ACC112 (cell line): ENCODE measurements at regions not wholly inside any gene's neighbourhood (a gene's known extent, or its start where the extent isn't known, plus 50 kb on each side); places are given as distances from the start of the nearest gene placed in this dataset.

Source experiments
- H2AFZ ChIP-seq: fragments of 200-600 bp; sonication (generic); one replicate; pipeline ENCODE4 v1.6.0; 2017; ENCODE audit warnings: antibody characterized with exemption, low read length; ENCODE audit not compliant: unreplicated experiment
- H3K27ac ChIP-seq: fragments of 200-600 bp; sonication (generic); 2 replicates; pipeline ENCODE4 v1.5.1; 2014; ENCODE audit warnings: low read depth, mild to moderate bottlenecking, antibody characterized with exemption, low read length, moderate library complexity
- H3K27me3 ChIP-seq: fragments of 200-600 bp; sonication (generic); 2 replicates; pipeline ENCODE4 v1.6.1; 2014; ENCODE audit warnings: mild to moderate bottlenecking, antibody characterized with exemption, low read length, moderate library complexity, mixed read lengths; ENCODE audit not compliant: insufficient read depth
- H3K36me3 ChIP-seq: fragments of 200-600 bp; sonication (generic); 2 replicates; pipeline ENCODE4 v1.6.1; 2016; ENCODE audit warnings: mild to moderate bottlenecking, antibody characterized with exemption, low read length, moderate library complexity, mixed read lengths; ENCODE audit not compliant: insufficient read depth
- H3K4me1 ChIP-seq: fragments of 200-600 bp; sonication (generic); one replicate; pipeline ENCODE4 v1.6.1; 2016; ENCODE audit warnings: low read length, mixed read lengths; ENCODE audit not compliant: insufficient read depth, unreplicated experiment, control insufficient read depth
- H3K4me3 ChIP-seq: fragments of 200-600 bp; sonication (generic); 2 replicates; pipeline ENCODE4 v1.5.1; 2014; ENCODE audit warnings: mild to moderate bottlenecking, low read depth, low read length
- H3K79me2 ChIP-seq: fragments of 200-600 bp; sonication (generic); one replicate; pipeline ENCODE4 v1.6.0; 2016; ENCODE audit warnings: low read length; ENCODE audit not compliant: control insufficient read depth, unreplicated experiment, insufficient read depth

- no peaks in the 10 kb centered on the region for H3K27me3 ChIP-seq
- no peak overlapping the region for H2AFZ ChIP-seq
- no peak overlapping the region for H3K4me3 ChIP-seq
- H3K4me1 ChIP-seq: peaks cover 11% of the 10 kb centered on the region
- no peaks in the 10 kb centered on the region for H3K79me2 ChIP-seq
- H3K36me3 ChIP-seq: no peaks in the 10 kb centered on the region
- H3K27ac ChIP-seq: no peak overlapping the region; the same call in 1 of the 2 replicates
These were observed 74.3 kb upstream of the RAB4A start for GRCh38 chr1:229196404-229197264.

DNA sequence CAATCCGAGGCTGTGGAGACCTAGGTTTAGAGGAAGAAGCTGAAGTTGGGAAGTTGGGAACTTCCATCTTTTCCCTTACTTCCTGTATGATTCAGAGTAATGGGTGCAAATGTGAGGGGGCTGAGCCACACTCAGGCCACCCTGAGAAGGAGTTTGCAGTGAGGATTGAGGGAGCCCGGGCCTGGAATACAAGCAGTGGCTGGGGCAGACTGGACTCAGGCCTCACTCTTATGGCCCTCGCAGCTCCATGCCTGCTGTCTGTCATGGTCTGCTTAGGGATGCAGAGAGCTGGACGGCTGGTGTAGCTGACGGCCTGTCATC is 73.7 kb upstream of the RAB4A start:
- H3K4me1 ChIP-seq: peaks cover 8% of the 10 kb centered on the region
- H3K79me2 ChIP-seq: no peaks in the 10 kb centered on the region
- H3K36me3 ChIP-seq: no peaks in the 10 kb centered on the region
- H3K27ac ChIP-seq: no peak overlapping the region; the same call in 1 of the 2 replicates
- H2AFZ ChIP-seq: no peak overlapping the region
- no peaks in the 10 kb centered on the region for H3K27me3 ChIP-seq
- H3K4me3 ChIP-seq: no peak overlapping the region

GRCh38 chr1:229199261-229200243 is 71.4 kb upstream of the RAB4A start:
- Histone ChIP-seq H3K27me3 (0 out of 2 replicates have a peak, but pooled peaks cover 6% of the 10 kb centered on the region), H2AFZ (no peak overlapping the region), H3K36me3 (no peaks in the 10 kb centered on the region), H3K79me2 (no peaks in the 10 kb centered on the region), H3K4me3 (no peak overlapping the region), H3K4me1 (peaks cover 3% of the 10 kb centered on the region), H3K27ac (no peak overlapping the region)

GRCh38 chr1:229203030-229203751 is 67.7 kb upstream of the RAB4A start:
- no peak overlapping the region for H3K4me3 ChIP-seq
- no peaks in the 10 kb centered on the region for H3K79me2 ChIP-seq
- H3K27me3 ChIP-seq: peaks cover 29% of the 10 kb centered on the region
- no peak overlapping the region for H3K27ac ChIP-seq
- no peaks in the 10 kb centered on the region for H3K4me1 ChIP-seq
- H2AFZ ChIP-seq: no peak overlapping the region
- no peaks in the 10 kb centered on the region for H3K36me3 ChIP-seq

- no peak overlapping the region for H2AFZ ChIP-seq
- no peaks in the 10 kb centered on the region for H3K36me3 ChIP-seq
- no peaks in the 10 kb centered on the region for H3K79me2 ChIP-seq
- no peak overlapping the region for H3K4me3 ChIP-seq
- H3K27ac ChIP-seq: no peak overlapping the region
- peaks cover 33% of the 10 kb centered on the region for H3K27me3 ChIP-seq
- H3K4me1 ChIP-seq: no peaks in the 10 kb centered on the region
These were observed 66.8 kb upstream of the RAB4A start for GRCh38 chr1:229203991-229204632.

GRCh38 chr1:229204921-229205777 is 65.8 kb upstream of the RAB4A start:
- Histone ChIP-seq H3K79me2 (no peaks in the 10 kb centered on the region), H2AFZ (no peak overlapping the region), H3K4me1 (no peaks in the 10 kb centered on the region), H3K4me3 (no peak overlapping the region), H3K27ac (no peak overlapping the region), H3K36me3 (no peaks in the 10 kb centered on the region), H3K27me3 (peaks cover 33% of the 10 kb centered on the region)

GRCh38 chr1:229205854-229206253 is 65.1 kb upstream of the RAB4A start:
- H3K27me3 ChIP-seq: peaks cover 33% of the 10 kb centered on the region
- no peaks in the 10 kb centered on the region for H3K79me2 ChIP-seq
- H2AFZ ChIP-seq: no peak overlapping the region
- H3K4me1 ChIP-seq: no peaks in the 10 kb centered on the region
- no peak overlapping the region for H3K4me3 ChIP-seq
- no peak overlapping the region for H3K27ac ChIP-seq
- no peaks in the 10 kb centered on the region for H3K36me3 ChIP-seq

GRCh38 chr1:229207916-229208315 is 63.0 kb upstream of the RAB4A start:
- H3K27me3 ChIP-seq: peaks cover 29% of the 10 kb centered on the region
- no peaks in the 10 kb centered on the region for H3K4me1 ChIP-seq
- no peaks in the 10 kb centered on the region for H3K36me3 ChIP-seq
- H3K4me3 ChIP-seq: no peak overlapping the region
- H3K79me2 ChIP-seq: no peaks in the 10 kb centered on the region
- H2AFZ ChIP-seq: no peak overlapping the region
- H3K27ac ChIP-seq: no peak overlapping the region

DNA sequence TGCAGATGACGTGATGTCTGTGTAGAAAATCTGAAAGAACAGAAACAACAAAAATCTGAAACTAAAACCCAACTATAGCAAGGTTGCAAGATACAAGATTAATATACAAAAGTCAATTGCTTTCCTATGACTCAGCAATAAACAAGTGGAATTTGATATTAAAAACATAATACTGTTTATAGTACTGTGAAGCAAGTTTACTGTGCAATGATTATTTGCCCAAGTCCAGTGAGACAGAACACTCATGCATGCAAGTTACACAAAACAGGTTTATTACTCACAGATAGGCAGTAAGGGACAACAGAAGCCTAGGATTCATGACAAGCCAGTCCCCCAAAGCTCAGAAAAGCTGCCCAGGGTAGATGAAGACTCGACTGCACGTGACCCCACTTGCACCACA is 62.4 kb upstream of the RAB4A start:
- Histone ChIP-seq H3K36me3 (no peaks in the 10 kb centered on the region), H3K27ac (no peak overlapping the region), H3K4me3 (no peak overlapping the region), H3K4me1 (no peaks in the 10 kb centered on the region), H3K27me3 (peaks cover 27% of the 10 kb centered on the region), H2AFZ (no peak overlapping the region), H3K79me2 (no peaks in the 10 kb centered on the region)
